Peyer's patch (tissue), 4 donors: ENCODE measurements at regions not wholly inside any gene's neighbourhood (a gene's known extent, or its start where the extent isn't known, plus 50 kb on each side); places are given as distances from the start of the nearest gene placed in this dataset.

Source experiments
- CTCF ChIP-seq, 6 experiments: fragments of 450-650 bp in 4 of 6; fragments of 200-600 bp in 2 of 6; sonication (generic) in 1 of 6; IDR thresholded peaks; one replicate each; pipeline ENCODE4 v1.5.1; 2017 to 2019; ENCODE audit warnings: antibody characterized with exemption in 6 of 6, mild to moderate bottlenecking in 3 of 6, moderate library complexity in 1 of 6
- POLR2A ChIP-seq, 2 donors: fragments of 450-650 bp; IDR thresholded peaks; one replicate each; pipeline ENCODE4 v1.5.1; 2017; ENCODE audit warnings: antibody characterized with exemption in 2 of 2, mild to moderate bottlenecking in 2 of 2, moderate library complexity in 2 of 2

GRCh38 chr21:16291296-16291695 lies 561.5 kb downstream of the USP25 start:
- no peak for TF ChIP-seq CTCF (IDR thresholded peaks at IDR 0.05)
- TF ChIP-seq POLR2A (IDR thresholded peaks at IDR 0.05) = no peak
